SK-N-MC (cell line): ENCODE measurements at regions not wholly inside any gene's neighbourhood (a gene's known extent, or its start where the extent isn't known, plus 50 kb on each side); places are given as distances from the start of the nearest gene placed in this dataset.
"Not testable (repeated sequence)": the region's sequence is repeated elsewhere in the genome, so short reads cannot be mapped to it uniquely, and the experiment has no call there.

ENCODE experiments used
- EZH2 ChIP-seq: fragments of 200-600 bp; sonication (generic); IDR thresholded peaks from one replicate; pipeline ENCODE4 v1.6.1; 2017; ENCODE audit warnings: antibody characterized with exemption
- FOXP2 ChIP-seq: optimal IDR thresholded peaks from 2 replicates; pipeline ENCODE3; 2011; ENCODE audit warnings: mild to moderate bottlenecking, moderate library complexity; ENCODE audit not compliant: insufficient read depth; ENCODE audit errors: extremely low read length, control extremely low read depth
- POLR2AphosphoS5 ChIP-seq: IDR thresholded peaks from 2 replicates; pipeline ENCODE4 v1.6.1; 2012; ENCODE audit warnings: mild to moderate bottlenecking, low read depth, low read length, borderline replicate concordance

DNA sequence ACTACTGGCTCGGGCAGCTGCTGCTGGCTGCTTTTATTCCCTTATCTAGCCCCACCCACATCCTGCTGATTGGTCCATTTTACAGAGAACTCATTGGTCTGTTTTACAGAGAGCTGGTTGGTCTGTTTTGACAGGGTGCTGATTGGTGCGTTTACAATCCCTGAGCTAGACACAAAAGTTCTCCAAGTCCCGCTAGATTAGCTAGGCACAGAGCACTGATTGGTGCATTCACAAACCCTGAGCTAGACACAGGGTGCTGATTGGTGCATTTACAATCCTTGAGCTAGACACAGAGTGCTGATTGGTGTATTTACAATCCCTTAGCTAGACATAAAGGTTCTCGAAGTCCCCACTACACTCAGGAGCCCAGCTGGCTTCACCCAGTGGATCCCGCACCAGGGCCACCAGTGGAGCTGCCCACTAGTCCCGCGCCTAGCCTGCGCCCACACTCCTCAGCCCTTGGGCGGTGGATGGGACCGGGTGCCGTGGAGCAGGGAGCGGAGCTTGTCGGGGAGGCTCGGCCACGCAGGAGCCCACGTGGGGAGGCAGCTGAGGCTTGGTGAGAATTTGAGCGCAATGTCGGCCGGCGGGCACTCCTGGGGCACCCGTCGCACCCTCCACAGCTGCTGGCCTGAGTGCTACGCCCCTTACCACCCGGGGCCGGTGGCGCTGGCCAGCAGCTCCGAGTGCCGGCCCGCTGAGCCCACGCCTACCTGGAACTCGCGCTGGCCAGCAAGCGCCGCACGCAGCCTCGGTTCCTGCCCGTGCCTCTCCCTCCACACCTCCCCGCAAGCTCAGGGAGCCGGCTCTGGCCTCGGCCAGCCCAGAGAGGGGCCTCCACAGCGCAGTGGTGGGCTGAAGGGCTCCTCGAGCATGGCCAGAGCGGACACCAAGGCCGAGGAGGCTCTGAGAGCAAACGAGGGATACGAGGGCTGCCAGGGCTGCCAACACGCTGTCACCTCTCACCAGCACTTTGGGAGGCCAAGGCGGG lies 91.1 kb upstream of the HS3ST2 start:
- not testable (repeated sequence) for TF ChIP-seq POLR2AphosphoS5, EZH2, FOXP2
